Natural killer cell (primary cell): ENCODE measurements at regions not wholly inside any gene's neighbourhood (a gene's known extent, or its start where the extent isn't known, plus 50 kb on each side); places are given as distances from the start of the nearest gene placed in this dataset.

Experiments
- ATAC-seq, 3 donors: fragments of 150-1000 bp in 2 of 3; fragments of 200-7000 bp in 1 of 3; cut with Tn5 transposase; 1 replicate in 1 of 3; 2 replicates in 2 of 3; pipeline ENCODE4 v1.10.0; 2021; ENCODE audit warnings: mild to moderate bottlenecking in 2 of 3, moderate library complexity in 2 of 3
- DNase-seq, 2 donors: peaks; one replicate each; pipeline versions ENCODE4 v3.0.0 to v3.0.0-alpha.2; 2013 to 2021; ENCODE audit warnings: mixed read lengths in 1 of 2
- H3K27ac ChIP-seq: one replicate; pipeline ENCODE4 v1.5.1; 2013; ENCODE audit warnings: mild to moderate bottlenecking, low read length
- H3K27me3 ChIP-seq: one replicate; pipeline ENCODE4 v1.6.1; 2013; ENCODE audit warnings: low read length; ENCODE audit not compliant: control insufficient read depth, insufficient read depth
- H3K36me3 ChIP-seq: one replicate; pipeline ENCODE4 v1.6.1; 2013; ENCODE audit warnings: low read length; ENCODE audit not compliant: control insufficient read depth, insufficient read depth
- H3K4me1 ChIP-seq: one replicate; pipeline ENCODE4 v1.6.1; 2013; ENCODE audit warnings: low read length; ENCODE audit not compliant: control insufficient read depth, insufficient read depth
- H3K4me3 ChIP-seq: one replicate; pipeline ENCODE4 v1.5.1; 2013; ENCODE audit warnings: low read length
- H3K9me3 ChIP-seq: one replicate; pipeline ENCODE4 v1.6.1; 2013; ENCODE audit warnings: low read length; ENCODE audit not compliant: control insufficient read depth, insufficient read depth
- H3K27ac Mint-ChIP-seq, 2 donors: one replicate each; pipeline ENCODE4 v1.8.0; 2022; ENCODE audit warnings: mild to moderate bottlenecking in 2 of 2, mixed read lengths in 2 of 2, moderate library complexity in 1 of 2
- H3K27me3 Mint-ChIP-seq, 2 donors: one replicate each; pipeline ENCODE4 v1.8.0; 2022; ENCODE audit warnings: low read depth in 2 of 2, mixed read lengths in 2 of 2
- H3K36me3 Mint-ChIP-seq: one replicate; pipeline ENCODE4 v1.8.0; 2022; ENCODE audit warnings: mixed read lengths
- H3K4me1 Mint-ChIP-seq, 2 donors: one replicate each; pipeline ENCODE4 v1.8.0; 2022; ENCODE audit warnings: mixed read lengths in 2 of 2
- H3K4me3 Mint-ChIP-seq: one replicate; pipeline ENCODE4 v1.8.0; 2022; ENCODE audit warnings: mild to moderate bottlenecking, moderate library complexity, mixed read lengths
- H3K9me3 Mint-ChIP-seq, 2 donors: one replicate each; pipeline ENCODE4 v1.8.0; 2022; ENCODE audit warnings: mixed read lengths in 2 of 2
- CTCF ChIP-seq: fragments of 200-600 bp; IDR thresholded peaks from one replicate; pipeline ENCODE4 v1.8.0; 2022; ENCODE audit warnings: antibody characterized with exemption
- WGBS: methylation state at CpG from one replicate; pipeline ENCODE4 v1.1.7; 2013; ENCODE audit warnings: missing lambda C conversion rate; ENCODE audit not compliant: insufficient coverage; 5-methylcytosine and 5-hydroxymethylcytosine counted together
- intact Hi-C: fragments of 100-400 bp; cut with micrococcal nuclease; formaldehyde crosslinking; loops from one replicate; pipeline ENCODE4 v1.14.2; 2022

GRCh38 chr5:147080391-147080790 lies 154.4 kb upstream of the STK32A start:
- no peak overlapping the region for H3K27ac Mint-ChIP-seq
- no peak overlapping the region for H3K27ac ChIP-seq
- peaks cover 2% of the 10 kb centered on the region for H3K27me3 ChIP-seq
- H3K36me3 ChIP-seq = no peaks in the 10 kb centered on the region
- no peaks in the 10 kb centered on the region for H3K36me3 Mint-ChIP-seq
- intact Hi-C loops = no loop called here
- peaks cover 0 to 6% of the 10 kb centered on the region in 2 donors for H3K27me3 Mint-ChIP-seq
- no peak for DNase-seq
- H3K4me3 Mint-ChIP-seq = no peak overlapping the region
- H3K9me3 ChIP-seq = no peaks in the 10 kb centered on the region
- no peaks in the 10 kb centered on the region for H3K9me3 Mint-ChIP-seq
- no peak for ATAC-seq
- H3K4me1 Mint-ChIP-seq = no peaks in the 10 kb centered on the region
- H3K4me3 ChIP-seq = no peak overlapping the region
- no peak for TF ChIP-seq CTCF
- 95% methylated on average over 3 of the region's 3 CpGs for WGBS
- no peaks in the 10 kb centered on the region for H3K4me1 ChIP-seq

DNA sequence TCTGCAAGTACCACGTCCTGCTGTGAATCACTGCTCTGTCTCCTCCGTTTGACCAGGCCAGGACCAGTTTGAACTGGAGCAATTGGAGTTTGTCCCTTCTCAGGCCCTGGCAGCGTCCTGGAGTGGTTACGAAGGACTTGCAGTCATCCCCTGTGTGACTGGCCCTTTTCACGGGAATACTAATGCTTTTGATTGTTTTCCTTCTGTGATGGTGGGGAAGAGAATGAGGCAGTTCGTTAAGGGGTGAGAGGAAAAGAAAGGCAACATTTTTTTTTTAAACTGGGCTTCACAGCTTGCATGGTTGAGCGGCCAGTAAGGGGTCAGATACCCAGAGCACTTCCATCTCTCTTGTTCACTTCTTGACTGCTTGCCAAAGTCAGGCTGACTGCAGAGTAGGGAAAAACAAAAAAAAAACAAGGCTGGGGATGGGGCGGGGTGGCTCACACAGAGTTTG lies 153.5 kb upstream of the STK32A start:
- ATAC-seq = no peak

DNA sequence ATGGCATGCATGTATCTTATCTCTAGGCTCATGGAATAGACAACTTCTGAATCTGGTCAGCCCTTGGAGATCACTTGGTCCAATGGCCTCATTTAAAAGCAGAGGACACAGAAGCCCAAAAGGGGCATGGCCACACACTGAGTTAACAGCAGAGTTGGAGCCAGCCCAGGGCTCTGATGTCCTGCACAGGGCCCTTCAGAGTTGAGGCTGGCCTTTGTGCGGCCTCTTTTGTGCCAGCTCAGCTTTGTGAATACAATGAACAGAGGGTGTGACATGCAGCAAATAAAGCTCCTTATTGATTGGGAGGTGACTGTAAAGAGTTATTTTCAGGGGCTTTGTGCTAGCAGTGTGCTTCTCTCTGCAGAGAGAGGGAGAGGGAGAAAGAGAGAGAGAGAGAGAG lies 150.1 kb upstream of the STK32A start:
- H3K36me3 ChIP-seq = no peaks in the 10 kb centered on the region
- H3K27me3 Mint-ChIP-seq = peaks cover 0 to 7% of the 10 kb centered on the region in 2 donors
- no peaks in the 10 kb centered on the region for H3K9me3 Mint-ChIP-seq
- no peaks in the 10 kb centered on the region for H3K9me3 ChIP-seq
- H3K27ac Mint-ChIP-seq = no peak overlapping the region
- H3K4me3 Mint-ChIP-seq = no peak overlapping the region
- H3K4me1 Mint-ChIP-seq = no peaks in the 10 kb centered on the region
- H3K27me3 ChIP-seq = no peaks in the 10 kb centered on the region
- intact Hi-C loops = no loop called here
- WGBS = 94% methylated on average over 1 of the region's 1 CpG
- no peaks in the 10 kb centered on the region for H3K4me1 ChIP-seq
- ATAC-seq = no peak
- H3K4me3 ChIP-seq = no peak overlapping the region
- no peak overlapping the region for H3K27ac ChIP-seq
- no peak for TF ChIP-seq CTCF
- H3K36me3 Mint-ChIP-seq = no peaks in the 10 kb centered on the region
- DNase-seq = no peak

More for the DNA sequence above, 153.5 kb upstream of the STK32A start:
- H3K36me3 Mint-ChIP-seq = no peaks in the 10 kb centered on the region
- no peak for DNase-seq
- Histone ChIP-seq H3K36me3 (no peaks in the 10 kb centered on the region), H3K4me3 (no peak overlapping the region), H3K4me1 (no peaks in the 10 kb centered on the region), H3K9me3 (no peaks in the 10 kb centered on the region), H3K27me3 (peaks cover 2% of the 10 kb centered on the region), H3K27ac (no peak overlapping the region)
- 59% methylated on average over 8 of the region's 8 CpGs for WGBS
- intact Hi-C loops = no loop called here
- H3K27me3 Mint-ChIP-seq = peaks cover 0 to 3% of the 10 kb centered on the region in 2 donors
- H3K4me1 Mint-ChIP-seq = no peaks in the 10 kb centered on the region
- H3K27ac Mint-ChIP-seq = no peak overlapping the region
- H3K9me3 Mint-ChIP-seq = no peaks in the 10 kb centered on the region
- no peak overlapping the region for H3K4me3 Mint-ChIP-seq
- no peak for TF ChIP-seq CTCF

DNA sequence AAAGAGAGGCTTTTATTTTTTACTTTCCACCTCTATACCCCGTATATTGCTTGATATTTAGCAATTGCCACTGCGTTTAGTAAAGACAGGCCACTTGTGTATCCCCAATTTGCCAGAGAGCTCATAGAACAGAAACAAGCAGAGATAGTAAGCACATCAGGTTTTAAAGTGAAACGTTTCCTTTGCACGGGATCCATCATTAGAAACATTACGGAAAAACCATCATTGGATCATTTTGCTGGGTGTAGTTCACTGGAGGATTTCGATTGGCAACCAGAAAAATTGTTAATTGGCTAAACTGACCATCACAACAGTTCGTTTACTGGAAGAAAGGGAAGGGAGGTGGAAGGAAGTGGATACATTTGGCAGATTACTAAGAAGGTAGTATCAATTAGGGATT lies 149.4 kb upstream of the STK32A start:
- H3K9me3 Mint-ChIP-seq = no peaks in the 10 kb centered on the region
- ATAC-seq (no peak), DNase-seq (no peak)
- intact Hi-C loops = no loop called here
- H3K4me3 Mint-ChIP-seq = no peak overlapping the region
- no peaks in the 10 kb centered on the region for H3K4me1 Mint-ChIP-seq
- no peak overlapping the region for H3K27ac Mint-ChIP-seq
- H3K27me3 Mint-ChIP-seq = peaks cover under 1 to 7% of the 10 kb centered on the region in 2 donors
- no peaks in the 10 kb centered on the region for H3K27me3 ChIP-seq
- no peaks in the 10 kb centered on the region for H3K9me3 ChIP-seq
- TF ChIP-seq CTCF = no peak
- no peaks in the 10 kb centered on the region for H3K4me1 ChIP-seq
- no peaks in the 10 kb centered on the region for H3K36me3 Mint-ChIP-seq
- 76% methylated on average over 7 of the region's 7 CpGs for WGBS
- H3K36me3 ChIP-seq = no peaks in the 10 kb centered on the region
- no peak overlapping the region for H3K4me3 ChIP-seq
- H3K27ac ChIP-seq = no peak overlapping the region
